HCT116 (cell line): ENCODE measurements at regions not wholly inside any gene's neighbourhood (a gene's known extent, or its start where the extent isn't known, plus 50 kb on each side); places are given as distances from the start of the nearest gene placed in this dataset.

Experiments used
- CEBPB ChIP-seq: IDR thresholded peaks from 2 replicates; pipeline ENCODE4 v1.6.1; 2012; ENCODE audit warnings: low read depth
- EGR1 ChIP-seq: IDR thresholded peaks from 2 replicates; pipeline ENCODE4 v1.6.1; 2012; ENCODE audit warnings: low read depth
- EZH2 ChIP-seq: fragments of 200-600 bp; sonication (generic); IDR thresholded peaks from 2 replicates; pipeline ENCODE4 v1.6.1; 2017; ENCODE audit warnings: antibody characterized with exemption, mixed run types
- JUND ChIP-seq: IDR thresholded peaks from 2 replicates; pipeline ENCODE4 v1.6.1; 2012
- POLR2A ChIP-seq: IDR thresholded peaks from 2 replicates; pipeline ENCODE4 v1.7.0; 2011; ENCODE audit warnings: borderline replicate concordance; ENCODE audit not compliant: insufficient read depth, insufficient read length; ENCODE audit errors: extremely low read depth
- POLR2AphosphoS5 ChIP-seq: IDR thresholded peaks from 2 replicates; pipeline ENCODE4 v1.6.1; 2011; ENCODE audit warnings: mild to moderate bottlenecking, low read depth, low read length, moderate library complexity
- YY1 ChIP-seq: IDR thresholded peaks from 2 replicates; pipeline ENCODE4 v1.6.1; 2011; ENCODE audit warnings: low read length, low read depth, moderate library complexity, mild to moderate bottlenecking; ENCODE audit not compliant: insufficient replicate concordance; ENCODE audit errors: extremely low read depth
- ZNF274 ChIP-seq: fragments of 200-500 bp; sonication (Bioruptor generic); IDR thresholded peaks from 2 replicates; pipeline ENCODE4 v1.6.1; 2014; ENCODE audit warnings: mild to moderate bottlenecking, low read depth, low read length, inconsistent platforms
- TF ChIP-seq, protein P1 (sequence below): IDR thresholded peaks from 2 replicates; pipeline ENCODE4 v1.6.1; 2012
- TF ChIP-seq, protein P2 (sequence below), 3 experiments: fragments of 200-600 bp in 1 of 3; sonication (generic) in 1 of 3; IDR thresholded peaks in 2 of 3; conservative IDR thresholded peaks in 1 of 3; 2 replicates each; pipeline ENCODE4 v1.5.1; 2012 to 2017; ENCODE audit warnings: low read depth in 2 of 3, low read length in 2 of 3, antibody characterized with exemption in 1 of 3, borderline replicate concordance in 1 of 3, control low read depth in 1 of 3, mild to moderate bottlenecking in 1 of 3, mixed read lengths in 1 of 3, mixed run types in 1 of 3, moderate library complexity in 1 of 3; ENCODE audit not compliant: insufficient read depth in 1 of 3
- TF ChIP-seq, protein P3 (sequence below): IDR thresholded peaks from 2 replicates; pipeline ENCODE4 v1.6.1; 2012; ENCODE audit warnings: low read depth

DNA sequence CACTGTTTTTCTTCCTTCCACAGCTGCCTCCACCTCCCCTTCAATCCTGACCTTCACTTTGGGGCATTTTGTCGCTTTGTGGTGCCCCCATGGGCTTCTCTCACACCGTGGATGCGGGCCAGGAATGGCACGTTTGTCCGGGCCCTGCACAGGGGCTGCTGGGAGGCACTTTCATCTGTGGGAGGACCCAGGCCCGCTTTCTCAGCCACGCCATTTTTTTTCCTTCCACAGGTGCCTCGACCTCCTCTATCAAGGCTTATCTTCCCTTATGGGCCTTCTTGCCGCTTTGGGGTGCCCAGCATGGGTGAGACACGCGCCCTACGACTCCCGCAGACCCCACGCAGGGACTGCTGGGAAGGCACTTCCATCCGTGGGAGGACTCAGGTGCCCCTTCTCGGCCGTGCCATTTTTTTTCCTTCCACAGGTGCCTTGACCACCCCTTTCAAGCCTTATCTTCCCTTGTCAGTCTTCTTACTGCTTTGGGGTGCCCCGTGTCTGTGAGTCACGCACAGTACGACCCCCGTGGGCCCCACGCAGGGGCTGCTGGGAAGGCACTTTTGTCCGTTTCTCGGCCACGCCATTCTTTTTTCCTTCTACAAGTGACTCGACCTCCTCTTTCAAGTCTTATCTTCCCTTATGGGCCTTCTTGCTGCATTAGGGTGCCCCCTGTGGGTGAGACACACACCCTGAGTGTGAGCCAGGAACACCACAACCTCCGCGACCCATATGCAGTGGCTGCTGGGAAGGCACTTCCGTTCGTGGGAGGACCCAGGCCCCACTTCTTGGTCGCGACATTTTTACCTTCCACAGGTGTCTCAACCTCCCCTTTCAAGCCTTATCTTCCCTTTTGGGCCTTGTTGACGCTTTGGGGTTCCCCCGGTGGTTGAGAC is 270.7 kb downstream of the ALG10 start:
- TF ChIP-seq, protein P1, sequence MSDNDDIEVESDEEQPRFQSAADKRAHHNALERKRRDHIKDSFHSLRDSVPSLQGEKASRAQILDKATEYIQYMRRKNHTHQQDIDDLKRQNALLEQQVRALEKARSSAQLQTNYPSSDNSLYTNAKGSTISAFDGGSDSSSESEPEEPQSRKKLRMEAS: no peak
- TF ChIP-seq, protein P2, sequence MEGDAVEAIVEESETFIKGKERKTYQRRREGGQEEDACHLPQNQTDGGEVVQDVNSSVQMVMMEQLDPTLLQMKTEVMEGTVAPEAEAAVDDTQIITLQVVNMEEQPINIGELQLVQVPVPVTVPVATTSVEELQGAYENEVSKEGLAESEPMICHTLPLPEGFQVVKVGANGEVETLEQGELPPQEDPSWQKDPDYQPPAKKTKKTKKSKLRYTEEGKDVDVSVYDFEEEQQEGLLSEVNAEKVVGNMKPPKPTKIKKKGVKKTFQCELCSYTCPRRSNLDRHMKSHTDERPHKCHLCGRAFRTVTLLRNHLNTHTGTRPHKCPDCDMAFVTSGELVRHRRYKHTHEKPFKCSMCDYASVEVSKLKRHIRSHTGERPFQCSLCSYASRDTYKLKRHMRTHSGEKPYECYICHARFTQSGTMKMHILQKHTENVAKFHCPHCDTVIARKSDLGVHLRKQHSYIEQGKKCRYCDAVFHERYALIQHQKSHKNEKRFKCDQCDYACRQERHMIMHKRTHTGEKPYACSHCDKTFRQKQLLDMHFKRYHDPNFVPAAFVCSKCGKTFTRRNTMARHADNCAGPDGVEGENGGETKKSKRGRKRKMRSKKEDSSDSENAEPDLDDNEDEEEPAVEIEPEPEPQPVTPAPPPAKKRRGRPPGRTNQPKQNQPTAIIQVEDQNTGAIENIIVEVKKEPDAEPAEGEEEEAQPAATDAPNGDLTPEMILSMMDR (IDR thresholded peaks at IDR 0.05 in 2 of 3, conservative IDR thresholded peaks at IDR 0.05 in 1 of 3; ENCODE audit: borderline replicate concordance in 1 of 3, insufficient read depth in 1 of 3, low read depth in 2 of 3, low read length in 2 of 3): peak in 2 of 3 experiments; percentile 16 to 36; a peak in 3 of 6 replicates
- TF ChIP-seq POLR2A (no peak), JUND (no peak), POLR2AphosphoS5 (no peak), EGR1 (no peak), EZH2 (no peak), ZNF274 (no peak), CEBPB (no peak), YY1 (no peak)
- TF ChIP-seq, protein P3, sequence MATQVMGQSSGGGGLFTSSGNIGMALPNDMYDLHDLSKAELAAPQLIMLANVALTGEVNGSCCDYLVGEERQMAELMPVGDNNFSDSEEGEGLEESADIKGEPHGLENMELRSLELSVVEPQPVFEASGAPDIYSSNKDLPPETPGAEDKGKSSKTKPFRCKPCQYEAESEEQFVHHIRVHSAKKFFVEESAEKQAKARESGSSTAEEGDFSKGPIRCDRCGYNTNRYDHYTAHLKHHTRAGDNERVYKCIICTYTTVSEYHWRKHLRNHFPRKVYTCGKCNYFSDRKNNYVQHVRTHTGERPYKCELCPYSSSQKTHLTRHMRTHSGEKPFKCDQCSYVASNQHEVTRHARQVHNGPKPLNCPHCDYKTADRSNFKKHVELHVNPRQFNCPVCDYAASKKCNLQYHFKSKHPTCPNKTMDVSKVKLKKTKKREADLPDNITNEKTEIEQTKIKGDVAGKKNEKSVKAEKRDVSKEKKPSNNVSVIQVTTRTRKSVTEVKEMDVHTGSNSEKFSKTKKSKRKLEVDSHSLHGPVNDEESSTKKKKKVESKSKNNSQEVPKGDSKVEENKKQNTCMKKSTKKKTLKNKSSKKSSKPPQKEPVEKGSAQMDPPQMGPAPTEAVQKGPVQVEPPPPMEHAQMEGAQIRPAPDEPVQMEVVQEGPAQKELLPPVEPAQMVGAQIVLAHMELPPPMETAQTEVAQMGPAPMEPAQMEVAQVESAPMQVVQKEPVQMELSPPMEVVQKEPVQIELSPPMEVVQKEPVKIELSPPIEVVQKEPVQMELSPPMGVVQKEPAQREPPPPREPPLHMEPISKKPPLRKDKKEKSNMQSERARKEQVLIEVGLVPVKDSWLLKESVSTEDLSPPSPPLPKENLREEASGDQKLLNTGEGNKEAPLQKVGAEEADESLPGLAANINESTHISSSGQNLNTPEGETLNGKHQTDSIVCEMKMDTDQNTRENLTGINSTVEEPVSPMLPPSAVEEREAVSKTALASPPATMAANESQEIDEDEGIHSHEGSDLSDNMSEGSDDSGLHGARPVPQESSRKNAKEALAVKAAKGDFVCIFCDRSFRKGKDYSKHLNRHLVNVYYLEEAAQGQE: no peak
